ENCODE measurements at regions not wholly inside any gene's neighbourhood (a gene's known extent, or its start where the extent isn't known, plus 50 kb on each side); places are given as distances from the start of the nearest gene placed in this dataset.

- TF ChIP-seq CTCF (conservative IDR thresholded peaks at IDR 0.05; ENCODE audit: low read depth, low read length) (no peak), EZH2 (IDR thresholded peaks at IDR 0.05; ENCODE audit: low read length, unreplicated experiment) (no peak), EZH2phosphoT487 (IDR thresholded peaks at IDR 0.05; ENCODE audit: borderline replicate concordance, low read length) (no peak)
These were observed 184.1 kb downstream of the URB2 start for GRCh38 chr1:229810140-229810539.
